NCI-H2171 treated with DMSO at 0.1 percent for 48 hours (cell line): ENCODE measurements at regions not wholly inside any gene's neighbourhood (a gene's known extent, or its start where the extent isn't known, plus 50 kb on each side); places are given as distances from the start of the nearest gene placed in this dataset.
"Not testable (repeated sequence)": the region's sequence is repeated elsewhere in the genome, so short reads cannot be mapped to it uniquely, and the experiment has no call there.

ENCODE experiments used
- DNase-seq: peaks from one replicate; lab custom pipeline; 2025; lab: John Stamatoyannopoulos, UW

DNA sequence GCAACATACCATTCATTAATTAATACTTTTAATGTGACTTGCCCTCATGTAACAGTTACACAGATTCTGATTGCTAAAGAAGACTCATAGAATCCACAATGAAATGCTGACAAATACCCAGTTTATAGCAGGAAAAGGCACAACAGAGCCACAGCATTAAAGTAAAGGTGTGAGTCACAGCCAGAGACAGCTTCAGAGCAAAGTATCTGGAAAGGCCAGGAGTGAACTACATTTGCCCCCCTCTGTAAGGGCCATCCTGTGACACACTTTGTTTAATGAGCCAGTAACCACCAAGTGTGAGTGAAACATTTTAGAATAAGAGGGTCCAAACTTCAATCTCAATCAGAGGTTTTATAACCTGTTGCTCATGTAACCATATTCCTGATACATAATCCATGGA is 133.8 kb upstream of the TACR3 start:
- no peak for DNase-seq

DNA sequence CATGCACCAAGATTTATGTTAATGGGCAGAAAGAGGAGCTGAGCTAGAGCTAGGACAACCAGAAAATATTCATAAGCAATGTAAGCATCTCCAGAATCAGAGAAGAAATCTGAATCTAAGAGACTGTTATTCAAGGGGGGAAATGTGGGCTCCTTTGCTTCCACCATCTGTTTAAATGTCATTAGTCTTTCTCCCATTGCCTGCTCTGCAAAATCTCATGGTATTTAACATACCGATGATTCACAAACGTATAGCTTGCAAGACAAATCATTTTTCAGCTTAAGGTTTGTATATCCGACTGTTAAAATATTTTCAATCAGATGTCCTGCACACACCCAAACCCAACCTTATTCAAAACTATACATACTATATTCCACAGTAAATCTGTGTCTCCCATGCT is 133.4 kb upstream of the TACR3 start:
- DNase-seq: no peak

DNA sequence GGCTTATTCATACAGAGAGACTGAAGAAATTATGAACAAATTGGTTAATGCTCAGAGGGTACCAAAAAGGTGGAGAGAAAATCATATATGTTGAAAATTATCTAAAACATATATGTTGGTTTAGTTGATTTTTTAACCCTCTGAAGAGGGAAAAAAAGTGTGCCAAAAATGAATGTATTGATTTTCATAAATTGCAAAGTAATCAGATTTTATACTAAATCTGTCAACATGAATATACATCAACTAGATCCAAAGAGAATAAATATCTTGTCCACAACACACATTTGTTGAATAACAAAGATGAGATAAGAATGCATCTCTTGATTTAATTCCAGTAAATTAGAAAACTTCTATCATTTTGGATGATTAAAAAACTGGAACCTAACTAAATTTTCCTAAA is 125.3 kb upstream of the TACR3 start:
- DNase-seq: no peak

DNA sequence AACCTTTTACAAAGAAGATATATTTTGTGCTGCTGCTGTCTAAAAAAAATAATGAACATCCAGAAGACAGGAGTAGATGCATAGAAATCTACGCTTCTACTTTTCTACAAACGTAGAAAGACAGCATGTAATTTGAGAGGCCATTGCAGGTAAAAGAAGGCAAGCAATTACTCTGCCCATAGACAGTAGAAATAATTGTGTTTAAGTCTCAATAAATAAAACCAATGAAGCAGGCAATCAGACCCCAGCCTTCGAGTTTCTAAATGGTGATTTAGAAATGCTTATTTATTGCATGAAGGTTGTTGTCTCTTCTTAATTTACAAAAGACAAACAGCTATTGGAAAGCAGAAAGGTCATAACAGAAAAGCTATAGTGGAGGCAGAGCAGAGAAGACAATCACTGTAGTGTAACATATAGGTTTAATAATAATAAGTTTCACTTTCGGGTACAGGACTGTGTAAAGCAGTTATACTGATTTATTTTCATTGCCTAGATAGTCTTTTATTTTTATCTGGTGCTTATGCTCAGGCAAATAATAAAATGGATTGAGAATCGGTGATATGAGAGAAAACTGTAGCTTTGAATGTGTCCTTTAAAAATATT is 123.0 kb upstream of the TACR3 start:
- no peak for DNase-seq

DNA sequence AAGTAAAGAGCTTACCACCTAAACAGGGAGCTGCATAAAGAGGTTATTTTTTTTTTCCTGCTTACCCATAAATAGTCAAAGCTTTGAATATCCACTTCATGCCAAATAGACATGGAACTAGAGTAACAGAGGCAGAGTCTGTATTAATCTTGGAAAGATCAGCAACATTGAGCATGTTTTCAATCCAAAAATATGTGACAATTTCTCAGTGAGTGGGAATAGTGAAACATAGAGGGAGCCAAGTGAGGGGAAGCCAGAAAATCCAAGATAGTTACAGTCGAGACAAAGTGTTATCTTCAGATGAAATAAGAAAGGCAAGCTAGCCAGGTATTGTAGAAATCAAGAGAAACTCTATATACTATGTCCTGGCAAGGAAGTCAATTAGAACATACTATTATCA is 122.3 kb upstream of the TACR3 start:
- DNase-seq: no peak

DNA sequence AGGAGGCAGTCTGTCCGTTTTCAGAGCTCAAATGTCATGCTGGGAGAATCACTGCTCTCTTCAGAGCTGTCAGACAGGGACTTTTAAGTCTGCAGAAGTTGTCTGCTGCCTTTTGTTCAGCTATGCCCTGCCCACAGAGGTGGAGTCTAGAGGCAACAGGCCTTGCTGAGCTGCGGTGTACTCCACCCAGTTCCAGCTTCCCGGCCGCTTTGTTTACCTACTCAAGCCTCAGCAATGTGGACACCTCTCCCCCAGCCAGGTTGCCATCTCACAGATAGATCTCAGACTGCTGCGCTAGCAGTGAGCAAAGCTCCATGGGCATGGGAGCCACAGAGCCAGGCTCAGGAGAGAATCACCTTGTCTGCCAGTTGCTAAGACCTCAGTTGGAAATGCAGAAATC is 90.5 kb upstream of the TACR3 start:
- not testable (repeated sequence) for DNase-seq

DNA sequence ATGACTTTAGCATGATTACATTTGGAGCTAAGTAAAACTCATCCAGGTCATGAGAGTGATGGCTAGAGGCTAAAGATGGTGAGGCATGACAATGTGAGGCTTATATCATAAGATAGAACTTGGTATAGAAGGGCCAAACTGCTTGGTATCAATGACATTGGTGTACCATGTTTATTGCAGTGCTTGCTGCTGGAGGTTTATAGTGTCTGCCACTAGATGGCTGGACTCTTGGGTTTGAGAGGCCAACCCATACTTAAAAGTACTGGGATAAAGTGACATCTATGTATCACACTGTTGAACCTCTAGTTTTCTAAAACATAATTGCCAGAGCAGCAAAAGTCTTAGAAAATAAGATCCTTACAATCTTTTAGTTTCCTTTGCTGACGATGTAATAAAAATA is 83.0 kb upstream of the TACR3 start:
- DNase-seq: no peak

DNA sequence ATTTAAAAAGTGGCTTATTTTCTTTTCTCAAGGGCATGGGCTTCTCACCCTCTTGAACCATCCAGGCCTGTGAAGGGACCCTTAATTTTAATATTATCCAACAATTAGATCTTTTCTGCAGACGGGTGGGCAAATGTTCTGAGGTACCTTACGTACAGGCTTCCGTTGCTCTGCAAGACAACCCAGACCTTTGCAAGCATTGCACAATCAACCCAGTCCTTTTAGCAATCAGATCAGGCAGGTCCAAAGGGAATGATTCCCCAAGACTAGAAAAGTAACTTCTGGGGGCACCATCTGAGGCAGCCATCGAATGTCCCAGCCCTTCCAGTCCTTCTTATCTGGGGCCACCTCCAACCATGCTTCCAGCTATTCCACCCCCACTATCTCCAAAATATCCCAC is 67.3 kb upstream of the TACR3 start:
- DNase-seq: no peak

DNA sequence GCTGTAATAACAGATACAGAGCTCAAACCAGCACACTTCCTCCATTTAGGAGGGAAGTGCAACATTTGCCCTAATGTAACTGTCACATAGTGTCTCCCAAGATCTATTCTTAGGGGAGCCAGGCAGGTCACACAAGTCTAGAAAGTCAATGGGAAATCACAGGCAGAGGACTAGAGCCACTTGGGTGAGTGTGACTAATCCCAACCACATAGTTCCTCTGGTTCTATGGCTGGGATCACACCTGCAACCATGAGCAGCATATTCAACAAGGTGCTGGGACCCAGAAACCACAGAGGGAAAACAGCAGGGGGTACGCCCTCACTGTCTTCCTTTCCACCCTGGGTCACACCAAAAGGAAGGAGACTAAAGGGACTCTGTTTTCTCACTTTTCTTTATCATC is 66.8 kb upstream of the TACR3 start:
- no peak for DNase-seq

DNA sequence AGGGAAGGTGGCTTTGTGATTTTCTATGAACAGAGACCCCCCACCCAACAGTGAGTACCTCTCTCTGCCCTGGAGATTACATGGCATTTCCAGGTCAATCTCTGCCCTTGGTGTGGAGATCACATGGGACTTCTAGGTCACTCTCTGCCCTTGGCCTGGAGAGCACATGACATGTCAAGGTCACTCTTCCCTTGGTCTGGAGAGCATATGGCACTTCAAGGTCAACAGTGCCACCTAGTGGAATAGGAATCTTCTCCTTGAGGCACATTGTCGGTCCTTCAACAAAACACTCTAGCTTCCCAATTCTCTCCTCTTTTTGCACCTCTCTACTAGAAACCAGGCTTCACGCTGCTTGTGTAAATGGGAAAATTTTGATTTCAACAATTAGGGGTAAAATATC is 66.2 kb upstream of the TACR3 start:
- peak; percentile 18 for DNase-seq

DNA sequence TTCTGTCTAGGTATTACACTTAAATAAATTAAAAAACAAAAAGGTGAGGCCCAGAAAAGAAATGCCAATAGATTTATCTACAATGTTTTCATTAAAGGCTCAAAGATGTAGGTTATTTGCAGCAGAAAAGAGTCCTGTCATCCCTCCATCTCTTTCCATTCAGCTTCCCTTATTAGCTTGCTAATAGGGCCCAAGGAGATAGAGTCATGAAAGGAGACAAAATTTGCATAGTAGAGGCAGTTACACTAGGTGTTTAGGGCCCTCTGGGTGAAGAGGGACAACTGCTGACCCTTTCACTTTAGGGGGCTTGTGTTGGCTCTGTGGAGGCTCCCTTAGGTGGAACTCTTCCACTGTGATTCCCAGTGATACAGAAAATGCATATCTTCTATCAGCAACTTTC is 58.4 kb upstream of the TACR3 start:
- DNase-seq: no peak

DNA sequence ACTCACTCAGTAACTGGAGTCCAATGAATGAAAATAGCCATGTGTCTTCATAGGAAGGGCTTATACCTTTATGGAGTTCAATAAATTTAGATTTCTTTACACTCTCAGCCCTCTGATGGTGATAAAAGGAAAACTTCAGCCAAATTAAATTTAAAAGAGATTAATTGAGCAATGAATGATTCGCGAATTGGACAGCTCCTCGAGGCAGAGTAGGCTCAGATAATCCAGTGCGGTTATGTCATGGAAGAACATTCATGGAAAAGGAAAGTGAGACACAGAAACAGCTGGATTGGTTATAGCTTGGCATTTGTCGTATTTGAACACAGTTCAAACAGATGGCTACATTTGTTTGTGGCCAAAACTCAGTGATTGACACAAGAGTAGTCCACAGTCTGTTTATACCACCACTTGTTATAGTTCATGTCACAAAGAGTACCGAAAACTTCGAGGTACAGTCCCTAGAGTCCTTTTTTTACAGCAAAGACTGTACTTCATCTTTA is 54.6 kb upstream of the TACR3 start:
- DNase-seq: no peak

DNA sequence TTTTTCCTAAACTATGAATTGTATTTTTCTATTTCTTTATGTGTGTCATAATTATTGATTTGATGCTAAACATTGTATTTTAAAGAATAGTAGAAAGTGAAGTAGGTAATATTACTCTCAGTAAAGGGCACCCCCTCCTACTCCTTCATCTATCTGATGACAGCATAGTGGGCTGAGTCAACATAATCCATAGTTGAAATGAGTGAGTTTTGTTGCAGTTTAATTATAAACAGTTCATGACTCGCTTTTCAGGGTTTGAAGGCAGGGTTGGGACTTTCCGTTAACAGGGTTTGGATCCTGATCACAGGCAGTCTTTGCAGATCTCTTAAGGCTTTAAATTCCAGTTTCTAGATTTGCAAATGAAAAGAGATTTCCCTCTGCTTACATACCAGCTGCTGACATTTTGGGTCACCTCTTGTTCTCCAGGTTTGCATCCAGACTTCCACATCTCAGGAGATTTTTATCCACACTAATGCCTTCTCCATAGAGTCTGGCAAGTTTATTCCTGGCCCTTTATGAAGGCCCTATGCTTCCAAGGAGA is 54.0 kb upstream of the TACR3 start:
- DNase-seq: no peak
